OCI-LY3 (cell line): ENCODE measurements at regions not wholly inside any gene's neighbourhood (a gene's known extent, or its start where the extent isn't known, plus 50 kb on each side); places are given as distances from the start of the nearest gene placed in this dataset.

Experiments
- H2AFZ ChIP-seq: fragments of 200-600, 300-600 bp; shearing (Covaris generic); 2 replicates; pipeline ENCODE4 v1.6.0; 2014; ENCODE audit warnings: antibody characterized with exemption, low read depth, low read length
- H3K27ac ChIP-seq: fragments of 200-600, 300-600 bp; sonication (generic); 2 replicates; pipeline ENCODE4 v1.5.1; 2014; ENCODE audit warnings: mild to moderate bottlenecking, low read length, moderate library complexity, mixed read lengths
- H3K27me3 ChIP-seq: fragments of 200-600, 300-600 bp; sonication (generic); 2 replicates; pipeline ENCODE4 v1.6.1; 2014; ENCODE audit warnings: low read depth, low read length, mixed read lengths
- H3K36me3 ChIP-seq: fragments of 200-600, 300-600 bp; sonication (generic); replicated peaks from 2 replicates; pipeline ENCODE3; 2014; ENCODE audit warnings: low read depth, low read length, mixed read lengths
- H3K4me1 ChIP-seq: fragments of 300-600, 200-600 bp; sonication (generic); 2 replicates; pipeline ENCODE4 v1.6.1; 2014; ENCODE audit warnings: low read length, mixed read lengths
- H3K4me2 ChIP-seq: fragments of 200-600, 300-600 bp; sonication (generic); 2 replicates; pipeline ENCODE4 v1.6.1; 2014; ENCODE audit warnings: low read length, mixed read lengths
- H3K4me3 ChIP-seq: fragments of 300-600, 200-600 bp; sonication (generic); 2 replicates; pipeline ENCODE4 v1.5.1; 2014; ENCODE audit warnings: antibody characterized with exemption, mild to moderate bottlenecking, low read length, moderate library complexity
- H3K79me2 ChIP-seq: fragments of 300-600, 200-600 bp; shearing (Covaris generic); 2 replicates; pipeline ENCODE4 v1.6.1; 2014; ENCODE audit warnings: mild to moderate bottlenecking, low read length, mixed read lengths
- H3K9ac ChIP-seq: fragments of 300-600, 200-600 bp; shearing (Covaris generic); 2 replicates; pipeline ENCODE4 v1.6.0; 2014; ENCODE audit warnings: mild to moderate bottlenecking, low read length, moderate library complexity
- H3K9me3 ChIP-seq: fragments of 200-600, 300-600 bp; shearing (Covaris generic); 2 replicates; pipeline ENCODE4 v1.6.1; 2014; ENCODE audit warnings: low read length, mixed read lengths; ENCODE audit not compliant: insufficient read depth
- H4K20me1 ChIP-seq: fragments of 200-600, 300-600 bp; sonication (generic); 2 replicates; pipeline ENCODE4 v1.6.1; 2016; ENCODE audit warnings: low read length, mixed read lengths; ENCODE audit not compliant: insufficient read depth
- EZH2phosphoT487 ChIP-seq: fragments of 200-600 bp; shearing (Covaris generic); IDR thresholded peaks from 2 replicates; pipeline ENCODE4 v1.6.1; 2018; ENCODE audit warnings: antibody characterized with exemption, mixed run types, low read depth
- TF ChIP-seq, protein P1 (sequence below): fragments of 200-600, 300-600 bp; sonication (generic); IDR thresholded peaks from 2 replicates; pipeline ENCODE4 v1.5.1; 2014; ENCODE audit warnings: antibody characterized with exemption, low read length, low read depth

GRCh38 chr22:49062155-49062801, 765.4 kb downstream of the BRD1 start:
- no peaks in the 10 kb centered on the region for H3K27me3 ChIP-seq
- no peak overlapping the region for H3K27ac ChIP-seq
- no peaks in the 10 kb centered on the region for H3K79me2 ChIP-seq
- H3K4me3 ChIP-seq: no peak overlapping the region
- H2AFZ ChIP-seq: no peak overlapping the region
- H3K4me2 ChIP-seq: no peak overlapping the region
- H4K20me1 ChIP-seq: no peaks in the 10 kb centered on the region
- H3K36me3 ChIP-seq: no peaks in the 10 kb centered on the region
- H3K4me1 ChIP-seq: no peaks in the 10 kb centered on the region
- no peak for TF ChIP-seq EZH2phosphoT487
- TF ChIP-seq, protein P1, sequence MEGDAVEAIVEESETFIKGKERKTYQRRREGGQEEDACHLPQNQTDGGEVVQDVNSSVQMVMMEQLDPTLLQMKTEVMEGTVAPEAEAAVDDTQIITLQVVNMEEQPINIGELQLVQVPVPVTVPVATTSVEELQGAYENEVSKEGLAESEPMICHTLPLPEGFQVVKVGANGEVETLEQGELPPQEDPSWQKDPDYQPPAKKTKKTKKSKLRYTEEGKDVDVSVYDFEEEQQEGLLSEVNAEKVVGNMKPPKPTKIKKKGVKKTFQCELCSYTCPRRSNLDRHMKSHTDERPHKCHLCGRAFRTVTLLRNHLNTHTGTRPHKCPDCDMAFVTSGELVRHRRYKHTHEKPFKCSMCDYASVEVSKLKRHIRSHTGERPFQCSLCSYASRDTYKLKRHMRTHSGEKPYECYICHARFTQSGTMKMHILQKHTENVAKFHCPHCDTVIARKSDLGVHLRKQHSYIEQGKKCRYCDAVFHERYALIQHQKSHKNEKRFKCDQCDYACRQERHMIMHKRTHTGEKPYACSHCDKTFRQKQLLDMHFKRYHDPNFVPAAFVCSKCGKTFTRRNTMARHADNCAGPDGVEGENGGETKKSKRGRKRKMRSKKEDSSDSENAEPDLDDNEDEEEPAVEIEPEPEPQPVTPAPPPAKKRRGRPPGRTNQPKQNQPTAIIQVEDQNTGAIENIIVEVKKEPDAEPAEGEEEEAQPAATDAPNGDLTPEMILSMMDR: no peak
- no peak overlapping the region for H3K9ac ChIP-seq
- no peaks in the 10 kb centered on the region for H3K9me3 ChIP-seq

GRCh38 chr22:49057910-49058309, 769.8 kb downstream of the BRD1 start:
- TF ChIP-seq, protein P1: no peak
- TF ChIP-seq EZH2phosphoT487: no peak
- H3K9me3 ChIP-seq: no peaks in the 10 kb centered on the region
- H3K4me2 ChIP-seq: no peak overlapping the region
- H3K36me3 ChIP-seq: no peaks in the 10 kb centered on the region
- no peak overlapping the region for H2AFZ ChIP-seq
- H3K27ac ChIP-seq: no peak overlapping the region
- no peaks in the 10 kb centered on the region for H3K79me2 ChIP-seq
- H3K4me3 ChIP-seq: no peak overlapping the region
- H3K9ac ChIP-seq: no peak overlapping the region
- no peaks in the 10 kb centered on the region for H3K4me1 ChIP-seq
- H4K20me1 ChIP-seq: no peaks in the 10 kb centered on the region
- H3K27me3 ChIP-seq: no peaks in the 10 kb centered on the region

DNA sequence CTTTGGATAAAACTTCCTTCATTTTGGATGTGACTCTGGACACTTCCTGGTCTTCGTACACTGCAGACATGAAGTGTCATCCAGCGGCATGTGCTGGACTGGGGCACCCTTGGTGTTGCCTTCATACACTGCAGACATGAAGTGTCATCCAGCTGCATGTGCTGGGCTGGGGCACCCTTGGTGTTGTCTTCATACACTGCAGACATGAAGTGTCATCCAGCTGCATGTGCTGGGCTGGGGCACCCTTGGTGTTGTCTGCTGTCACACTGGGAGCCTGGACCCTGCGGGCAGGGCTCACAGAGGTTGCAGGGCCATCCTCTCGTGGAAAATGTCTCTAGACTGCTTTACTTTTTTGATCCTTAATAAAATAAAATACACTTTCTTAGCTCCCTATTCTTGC, 771.4 kb downstream of the BRD1 start:
- Histone ChIP-seq H2AFZ (no peak overlapping the region), H3K79me2 (no peaks in the 10 kb centered on the region), H3K9ac (no peak overlapping the region), H3K4me3 (no peak overlapping the region), H3K27me3 (no peaks in the 10 kb centered on the region), H3K36me3 (no peaks in the 10 kb centered on the region), H4K20me1 (no peaks in the 10 kb centered on the region), H3K27ac (no peak overlapping the region), H3K4me2 (no peak overlapping the region), H3K9me3 (no peaks in the 10 kb centered on the region), H3K4me1 (no peaks in the 10 kb centered on the region)
- TF ChIP-seq, protein P1: no peak
- no peak for TF ChIP-seq EZH2phosphoT487

GRCh38 chr22:49055406-49055805, 772.3 kb downstream of the BRD1 start:
- Histone ChIP-seq H3K79me2 (no peaks in the 10 kb centered on the region), H3K36me3 (no peaks in the 10 kb centered on the region), H2AFZ (no peak overlapping the region), H3K9me3 (no peaks in the 10 kb centered on the region), H3K4me2 (no peak overlapping the region), H3K4me1 (no peaks in the 10 kb centered on the region), H3K27me3 (no peaks in the 10 kb centered on the region), H3K9ac (no peak overlapping the region), H3K27ac (no peak overlapping the region), H3K4me3 (no peak overlapping the region), H4K20me1 (no peaks in the 10 kb centered on the region)
- TF ChIP-seq, protein P1: no peak
- TF ChIP-seq EZH2phosphoT487: no peak
